ENCODE measurements at regions not wholly inside any gene's neighbourhood (a gene's known extent, or its start where the extent isn't known, plus 50 kb on each side); places are given as distances from the start of the nearest gene placed in this dataset.
A peak's percentile ranks its signal among the peaks of the same experiment; 100 is the strongest.

- intact Hi-C loops (cut with DNase I) = no loop called here
- DNase-seq = peak in 1 of 10 donors; percentile 67
Observed at GRCh38 chr22:48749555-48750227, 1078.0 kb downstream of the BRD1 start.

GRCh38 chr22:48748860-48749554 lies 1078.7 kb downstream of the BRD1 start:
- intact Hi-C loops (cut with DNase I) = no loop called here
- DNase-seq = no peak

GRCh38 chr22:48748113-48748859 lies 1079.4 kb downstream of the BRD1 start:
- intact Hi-C loops (cut with DNase I) = no loop called here
- DNase-seq = peak in 1 of 10 donors; percentile 72

- DNase-seq = no peak
- intact Hi-C loops (cut with DNase I) = no loop called here
Observed at GRCh38 chr22:48746789-48747425, 1080.8 kb downstream of the BRD1 start.

- peak in 1 of 10 donors; percentile 78 for DNase-seq
- intact Hi-C loops (cut with DNase I) = no loop called here
Observed at GRCh38 chr22:48745842-48746788, 1081.6 kb downstream of the BRD1 start.

DNA sequence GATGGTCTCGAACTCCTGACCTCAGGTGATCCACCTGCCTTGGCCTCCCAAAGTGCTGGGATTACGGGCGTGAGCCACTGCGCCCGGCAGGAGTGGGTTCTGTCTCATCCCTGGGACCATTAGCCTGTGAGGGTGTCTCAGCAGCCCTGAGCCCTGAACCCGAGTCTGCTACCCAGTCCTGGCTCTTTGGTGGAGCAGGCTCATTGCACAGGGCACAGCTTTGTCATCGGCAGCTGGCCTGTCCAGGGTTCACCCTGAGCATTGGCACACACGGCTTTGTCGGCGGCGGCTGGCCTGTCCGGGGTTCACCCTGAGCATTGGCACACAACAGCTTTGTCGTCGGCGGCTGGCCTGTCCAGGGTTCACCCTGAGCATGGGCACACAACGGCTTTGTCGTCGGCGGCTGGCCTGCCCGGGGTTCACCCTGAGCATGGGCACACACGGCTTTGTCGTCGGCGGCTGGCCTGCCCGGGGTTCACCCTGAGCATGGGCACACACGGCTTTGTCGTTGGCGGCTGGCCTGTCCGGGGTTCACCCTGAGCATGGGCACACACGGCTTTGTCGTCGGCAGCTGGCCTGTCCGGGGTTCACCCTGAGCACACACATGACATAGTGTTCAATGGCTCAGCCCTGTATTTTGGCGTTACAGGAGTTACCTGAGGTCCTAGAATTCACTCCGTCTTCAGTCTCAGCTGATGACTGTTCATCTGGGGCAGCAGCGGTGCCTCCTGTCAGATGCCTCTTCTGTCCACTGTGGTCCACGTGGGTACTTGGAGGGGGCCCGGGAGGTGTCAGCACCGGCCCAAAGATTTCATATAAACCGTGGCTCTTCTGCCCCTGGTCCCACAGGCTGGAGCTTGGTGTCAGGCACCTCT lies 1082.5 kb downstream of the BRD1 start:
- DNase-seq = peak in 2 of 10 donors; percentile 67 to 68
- intact Hi-C loops (cut with DNase I) = no loop called here

GRCh38 chr22:48744283-48744641 lies 1083.4 kb downstream of the BRD1 start:
- DNase-seq = no peak
- intact Hi-C loops (cut with DNase I) = no loop called here

GRCh38 chr22:48743601-48744282 lies 1083.9 kb downstream of the BRD1 start:
- intact Hi-C loops (cut with DNase I) = no loop called here
- peak in 2 of 10 donors; percentile 67 to 71 for DNase-seq

- DNase-seq = peak in 3 of 10 donors; percentile 4 to 83 (median 81)
- intact Hi-C loops (cut with DNase I) = no loop called here
Observed at GRCh38 chr22:48742556-48743343, 1084.9 kb downstream of the BRD1 start.

DNA sequence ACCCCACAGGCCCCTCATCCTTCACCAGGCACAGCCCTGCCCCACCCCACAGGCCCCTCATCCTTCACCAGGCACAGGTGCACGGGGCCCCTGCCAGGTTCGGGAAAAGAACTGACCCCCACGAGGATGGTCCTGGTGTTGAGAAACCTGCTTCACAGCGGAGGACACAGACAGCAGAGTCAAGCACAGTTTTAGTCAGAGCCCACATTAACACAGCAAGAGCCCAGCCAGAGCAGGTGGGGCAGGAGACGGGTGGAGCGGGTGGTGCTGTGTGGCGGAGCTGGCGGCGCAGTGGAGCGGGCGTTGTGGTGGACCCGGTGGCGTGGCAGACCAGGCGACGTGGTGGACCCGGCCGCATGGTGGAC lies 1085.5 kb downstream of the BRD1 start:
- peak in 1 of 10 donors; percentile 7 for DNase-seq

GRCh38 chr22:48741540-48741939 lies 1086.1 kb downstream of the BRD1 start:
- DNase-seq = no peak
- intact Hi-C loops (cut with DNase I) = no loop called here

More for the DNA sequence above, 1085.5 kb downstream of the BRD1 start:
- intact Hi-C loops (cut with DNase I) = no loop called here

DNA sequence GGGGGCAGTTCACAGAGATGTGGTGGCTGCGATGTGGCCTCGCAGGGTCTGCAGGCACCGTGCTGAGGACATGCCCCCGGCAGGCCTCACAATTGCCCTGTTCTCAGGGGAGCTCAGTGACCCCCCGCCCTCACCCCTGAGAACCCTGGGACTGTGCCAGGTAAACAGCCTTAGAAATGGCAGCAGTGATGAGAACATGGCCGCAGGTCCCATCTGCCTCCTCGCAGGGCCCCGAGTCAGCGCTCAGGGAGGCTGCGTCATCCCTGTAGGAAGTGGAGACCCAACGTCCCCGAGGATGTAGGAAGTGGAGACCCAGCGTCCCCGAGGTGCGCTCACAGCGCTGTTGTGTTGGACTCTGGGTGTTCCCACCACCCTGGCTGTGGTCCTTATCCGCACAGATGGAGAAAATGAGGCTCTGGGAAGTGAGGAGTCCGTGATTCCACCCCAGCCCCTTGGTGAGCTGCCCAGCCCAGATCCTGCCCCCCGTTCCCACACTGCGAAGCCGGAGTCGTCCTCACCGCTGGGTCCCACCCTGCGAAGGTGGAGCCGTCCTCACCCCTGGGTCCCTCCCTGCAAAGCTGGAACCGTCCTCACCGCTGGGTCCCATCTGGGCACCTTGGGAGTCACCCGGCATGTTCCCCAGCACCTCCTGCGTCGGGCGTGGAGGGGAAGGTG lies 1086.8 kb downstream of the BRD1 start:
- intact Hi-C loops (cut with DNase I) = no loop called here
- peak in 2 of 10 donors; percentile 73 to 76 for DNase-seq

GRCh38 chr22:48740086-48740730 lies 1087.5 kb downstream of the BRD1 start:
- intact Hi-C loops (cut with DNase I) = no loop called here
- peak in 2 of 10 donors; percentile 83 to 84 for DNase-seq

- peak in 2 of 10 donors; percentile 75 to 78 for DNase-seq
- intact Hi-C loops (cut with DNase I) = no loop called here
Observed at GRCh38 chr22:48739348-48740085, 1088.2 kb downstream of the BRD1 start.

- intact Hi-C loops (cut with DNase I) = no loop called here
- peak in 1 of 10 donors; percentile 59 for DNase-seq
Observed at GRCh38 chr22:48738204-48738980, 1089.3 kb downstream of the BRD1 start.

Data from posterior cingulate gyrus (tissue), 11 donors.